Astrocyte of the cerebellum (primary cell): ENCODE measurements at regions not wholly inside any gene's neighbourhood (a gene's known extent, or its start where the extent isn't known, plus 50 kb on each side); places are given as distances from the start of the nearest gene placed in this dataset.

Experiments used
- DNase-seq: peaks from one replicate; pipeline ENCODE4 v3.0.0-alpha.2; 2011; ENCODE audit warnings: low read depth
- H3K4me3 ChIP-seq: 2 replicates; pipeline ENCODE4 v1.5.1; 2011; ENCODE audit warnings: mild to moderate bottlenecking, low read depth, low read length, moderate library complexity
- CTCF ChIP-seq: IDR thresholded peaks from 2 replicates; pipeline ENCODE4 v1.5.1; 2012; ENCODE audit warnings: low read length, low read depth, moderate library complexity, mild to moderate bottlenecking; ENCODE audit errors: missing control alignments
- in situ Hi-C: cut with HindIII; loops from 2 replicates; pipeline ENCODE4 v1.10.0; 2017; ENCODE audit warnings: low sequenced_read_pairs

GRCh38 chr2:238601433-238602222, 174.9 kb downstream of the ASB1 start:
- no peak overlapping the region for H3K4me3 ChIP-seq
- in situ Hi-C loops: no loop called here
- TF ChIP-seq CTCF: no peak
- peak; percentile 46 for DNase-seq

- H3K4me3 ChIP-seq: no peak overlapping the region
- no peak for DNase-seq
- in situ Hi-C loops: no loop called here
- no peak for TF ChIP-seq CTCF
Observed at GRCh38 chr2:238602223-238602960, 175.7 kb downstream of the ASB1 start.

- in situ Hi-C loops: no loop called here
- H3K4me3 ChIP-seq: no peak overlapping the region
- no peak for TF ChIP-seq CTCF
- no peak for DNase-seq
Observed at GRCh38 chr2:238603596-238603995, 176.9 kb downstream of the ASB1 start.

GRCh38 chr2:238606311-238606710, 179.6 kb downstream of the ASB1 start:
- in situ Hi-C loops: no loop called here
- no peak overlapping the region for H3K4me3 ChIP-seq
- TF ChIP-seq CTCF: no peak
- no peak for DNase-seq

- no peak for TF ChIP-seq CTCF
- no peak for DNase-seq
- in situ Hi-C loops: no loop called here
- H3K4me3 ChIP-seq: no peak overlapping the region
Observed at GRCh38 chr2:238613610-238614009, 186.9 kb downstream of the ASB1 start.

- in situ Hi-C loops: no loop called here
- no peak overlapping the region for H3K4me3 ChIP-seq
- TF ChIP-seq CTCF: no peak
- DNase-seq: no peak
Observed at GRCh38 chr2:238614376-238614775, 187.6 kb downstream of the ASB1 start.
